HL-60 (cell line): ENCODE measurements at regions not wholly inside any gene's neighbourhood (a gene's known extent, or its start where the extent isn't known, plus 50 kb on each side); places are given as distances from the start of the nearest gene placed in this dataset.

Experiments
- POLR2AphosphoS5 ChIP-seq: IDR thresholded peaks from 2 replicates; pipeline ENCODE4 v1.6.1; 2012; ENCODE audit warnings: low read depth
- TF ChIP-seq, protein P1 (sequence below): IDR thresholded peaks from one replicate; pipeline ENCODE4 v1.5.1; 2011; ENCODE audit warnings: low read length, control low read depth, inconsistent platforms; ENCODE audit not compliant: insufficient read depth
- TF ChIP-seq, protein P2 (sequence below): IDR thresholded peaks from 2 replicates; pipeline ENCODE4 v1.6.1; 2012; ENCODE audit warnings: low read depth; ENCODE audit not compliant: insufficient replicate concordance

DNA sequence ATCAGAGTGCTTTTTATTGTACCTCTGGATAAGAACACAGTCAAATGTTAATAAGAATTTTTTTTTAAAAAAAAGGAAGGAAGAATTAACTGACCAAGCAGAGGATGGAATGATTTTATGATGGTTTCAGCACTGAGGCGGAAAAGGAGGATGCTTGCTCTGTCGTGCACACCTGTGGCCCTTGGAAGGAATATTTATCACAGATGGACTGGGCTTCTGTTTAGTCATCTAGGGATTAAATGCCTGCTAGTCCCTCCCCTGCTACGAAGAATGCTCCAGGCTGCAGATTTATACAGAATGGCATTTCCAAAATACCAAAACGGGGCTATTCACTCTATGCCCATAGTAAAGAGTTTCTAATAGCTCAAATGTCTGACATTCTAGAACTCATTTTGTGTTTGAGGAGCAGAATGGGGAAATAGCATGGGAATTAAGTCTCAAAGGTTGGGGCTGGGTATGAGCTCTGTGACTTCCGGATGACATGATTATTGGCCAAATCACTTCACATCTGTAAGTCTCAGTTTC lies 92.8 kb upstream of the BCL6 start:
- TF ChIP-seq, protein P1, sequence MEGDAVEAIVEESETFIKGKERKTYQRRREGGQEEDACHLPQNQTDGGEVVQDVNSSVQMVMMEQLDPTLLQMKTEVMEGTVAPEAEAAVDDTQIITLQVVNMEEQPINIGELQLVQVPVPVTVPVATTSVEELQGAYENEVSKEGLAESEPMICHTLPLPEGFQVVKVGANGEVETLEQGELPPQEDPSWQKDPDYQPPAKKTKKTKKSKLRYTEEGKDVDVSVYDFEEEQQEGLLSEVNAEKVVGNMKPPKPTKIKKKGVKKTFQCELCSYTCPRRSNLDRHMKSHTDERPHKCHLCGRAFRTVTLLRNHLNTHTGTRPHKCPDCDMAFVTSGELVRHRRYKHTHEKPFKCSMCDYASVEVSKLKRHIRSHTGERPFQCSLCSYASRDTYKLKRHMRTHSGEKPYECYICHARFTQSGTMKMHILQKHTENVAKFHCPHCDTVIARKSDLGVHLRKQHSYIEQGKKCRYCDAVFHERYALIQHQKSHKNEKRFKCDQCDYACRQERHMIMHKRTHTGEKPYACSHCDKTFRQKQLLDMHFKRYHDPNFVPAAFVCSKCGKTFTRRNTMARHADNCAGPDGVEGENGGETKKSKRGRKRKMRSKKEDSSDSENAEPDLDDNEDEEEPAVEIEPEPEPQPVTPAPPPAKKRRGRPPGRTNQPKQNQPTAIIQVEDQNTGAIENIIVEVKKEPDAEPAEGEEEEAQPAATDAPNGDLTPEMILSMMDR: no peak
- TF ChIP-seq, protein P2, sequence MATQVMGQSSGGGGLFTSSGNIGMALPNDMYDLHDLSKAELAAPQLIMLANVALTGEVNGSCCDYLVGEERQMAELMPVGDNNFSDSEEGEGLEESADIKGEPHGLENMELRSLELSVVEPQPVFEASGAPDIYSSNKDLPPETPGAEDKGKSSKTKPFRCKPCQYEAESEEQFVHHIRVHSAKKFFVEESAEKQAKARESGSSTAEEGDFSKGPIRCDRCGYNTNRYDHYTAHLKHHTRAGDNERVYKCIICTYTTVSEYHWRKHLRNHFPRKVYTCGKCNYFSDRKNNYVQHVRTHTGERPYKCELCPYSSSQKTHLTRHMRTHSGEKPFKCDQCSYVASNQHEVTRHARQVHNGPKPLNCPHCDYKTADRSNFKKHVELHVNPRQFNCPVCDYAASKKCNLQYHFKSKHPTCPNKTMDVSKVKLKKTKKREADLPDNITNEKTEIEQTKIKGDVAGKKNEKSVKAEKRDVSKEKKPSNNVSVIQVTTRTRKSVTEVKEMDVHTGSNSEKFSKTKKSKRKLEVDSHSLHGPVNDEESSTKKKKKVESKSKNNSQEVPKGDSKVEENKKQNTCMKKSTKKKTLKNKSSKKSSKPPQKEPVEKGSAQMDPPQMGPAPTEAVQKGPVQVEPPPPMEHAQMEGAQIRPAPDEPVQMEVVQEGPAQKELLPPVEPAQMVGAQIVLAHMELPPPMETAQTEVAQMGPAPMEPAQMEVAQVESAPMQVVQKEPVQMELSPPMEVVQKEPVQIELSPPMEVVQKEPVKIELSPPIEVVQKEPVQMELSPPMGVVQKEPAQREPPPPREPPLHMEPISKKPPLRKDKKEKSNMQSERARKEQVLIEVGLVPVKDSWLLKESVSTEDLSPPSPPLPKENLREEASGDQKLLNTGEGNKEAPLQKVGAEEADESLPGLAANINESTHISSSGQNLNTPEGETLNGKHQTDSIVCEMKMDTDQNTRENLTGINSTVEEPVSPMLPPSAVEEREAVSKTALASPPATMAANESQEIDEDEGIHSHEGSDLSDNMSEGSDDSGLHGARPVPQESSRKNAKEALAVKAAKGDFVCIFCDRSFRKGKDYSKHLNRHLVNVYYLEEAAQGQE: no peak
- TF ChIP-seq POLR2AphosphoS5: no peak
